Left cardiac atrium (tissue), 4 donors: ENCODE measurements at regions not wholly inside any gene's neighbourhood (a gene's known extent, or its start where the extent isn't known, plus 50 kb on each side); places are given as distances from the start of the nearest gene placed in this dataset.

ENCODE experiments used
- ATAC-seq, 2 donors: fragments of 200-7000 bp; cut with Tn5 transposase; one replicate each; pipeline ENCODE4 v1.9.1; 2020; ENCODE audit warnings: mild to moderate bottlenecking in 2 of 2, moderate library complexity in 2 of 2
- DNase-seq: peaks from one replicate; pipeline ENCODE4 v3.0.0-alpha.2; 2020
- intact Hi-C, 2 donors: fragments of 100-400 bp; cut with DNase I; formaldehyde crosslinking; loops; one replicate each; pipeline versions ENCODE4 v1.14.1 to v1.15.1; 2022 to 2023
- donor health status: DM: no; HTN: yes; CAD: no.
- donor health status: DM: no; HTN: yes; CAD: no; lungs with severe emphysema.
- donor health status: DM: yes; HTN: yes; CAD: no.
- donor health status: Dilated cardiomyopathy.

GRCh38 chr12:13780453-13780852 lies 200.9 kb downstream of the GRIN2B start:
- intact Hi-C loops: no loop called here
- peak in 1 of 2 donors; percentile 57 for ATAC-seq
- DNase-seq: no peak

GRCh38 chr12:13777374-13777773 lies 204.0 kb downstream of the GRIN2B start:
- no peak for DNase-seq
- no peak for ATAC-seq
- intact Hi-C loops: no loop called here

GRCh38 chr12:13772264-13772663 lies 209.1 kb downstream of the GRIN2B start:
- no peak for ATAC-seq
- DNase-seq: no peak
- intact Hi-C loops: no loop called here

- DNase-seq (no peak), ATAC-seq (no peak)
- intact Hi-C loops: no loop called here
These were observed 210.8 kb downstream of the GRIN2B start for GRCh38 chr12:13770576-13770975.

GRCh38 chr12:13769966-13770365 lies 211.4 kb downstream of the GRIN2B start:
- intact Hi-C loops: no loop called here
- ATAC-seq: no peak
- DNase-seq: no peak

DNA sequence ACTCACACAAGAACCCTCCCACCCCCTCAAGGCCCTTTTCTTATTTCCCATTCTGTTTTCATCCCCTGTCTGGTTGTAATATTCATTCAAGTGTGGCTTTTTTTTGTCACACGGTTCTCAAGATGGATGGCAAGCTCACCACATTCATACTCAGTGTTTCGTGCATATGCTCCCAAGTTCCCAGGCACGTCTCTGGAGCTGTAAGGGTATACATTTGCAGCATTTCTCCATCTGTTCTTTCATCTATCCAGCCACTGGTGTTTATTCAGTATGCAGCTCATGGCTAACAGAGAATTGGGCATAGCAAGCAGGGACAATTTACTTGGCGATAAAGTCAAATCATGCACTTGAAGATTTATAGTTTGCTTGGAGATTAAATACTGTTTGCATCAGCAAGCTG lies 212.1 kb downstream of the GRIN2B start:
- intact Hi-C loops: no loop called here
- DNase-seq (no peak), ATAC-seq (no peak)

- intact Hi-C loops: no loop called here
- ATAC-seq (no peak), DNase-seq (no peak)
These were observed 216.7 kb downstream of the GRIN2B start for GRCh38 chr12:13764748-13765147.

DNA sequence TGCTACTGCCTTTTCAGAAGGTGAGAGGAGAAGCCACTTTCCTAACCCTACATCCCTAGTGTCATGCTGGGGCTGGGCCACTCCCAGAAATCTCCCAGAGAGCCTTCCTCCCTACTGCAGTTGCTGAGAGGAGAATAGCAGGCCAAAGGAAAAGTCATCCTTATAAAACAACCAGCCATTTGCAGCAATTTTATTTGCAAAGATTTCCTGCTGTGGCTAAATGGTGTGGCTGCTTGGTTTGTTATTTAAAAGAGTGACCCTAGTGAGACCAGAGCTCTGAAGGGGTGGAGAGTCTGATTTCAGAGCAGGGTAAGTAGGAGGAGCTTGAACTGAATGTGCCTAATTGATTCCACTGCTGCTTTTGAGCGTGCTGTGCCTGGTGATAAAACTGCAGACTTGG lies 232.0 kb downstream of the GRIN2B start:
- ATAC-seq (no peak), DNase-seq (no peak)
- intact Hi-C loops: loop anchor here in 1 of 2 donors (10.0 kb wide), 1 partner anchor 115 kb away; no protein-coding TSS in a partner anchor

- ATAC-seq: no peak
These were observed 236.1 kb downstream of the GRIN2B start for GRCh38 chr12:13745111-13745860.

GRCh38 chr12:13744561-13744960 lies 236.8 kb downstream of the GRIN2B start:
- DNase-seq (no peak), ATAC-seq (no peak)
- intact Hi-C loops: loop anchor here (5.0 to 10.0 kb wide), 2 partner anchors 120 to 423 kb away; no protein-coding TSS in a partner anchor

More at GRCh38 chr12:13745111-13745860, 236.1 kb downstream of the GRIN2B start:
- intact Hi-C loops: loop anchor here in 1 of 2 donors (10.0 kb wide), 1 partner anchor 120 kb away; no protein-coding TSS in a partner anchor
- no peak for DNase-seq

DNA sequence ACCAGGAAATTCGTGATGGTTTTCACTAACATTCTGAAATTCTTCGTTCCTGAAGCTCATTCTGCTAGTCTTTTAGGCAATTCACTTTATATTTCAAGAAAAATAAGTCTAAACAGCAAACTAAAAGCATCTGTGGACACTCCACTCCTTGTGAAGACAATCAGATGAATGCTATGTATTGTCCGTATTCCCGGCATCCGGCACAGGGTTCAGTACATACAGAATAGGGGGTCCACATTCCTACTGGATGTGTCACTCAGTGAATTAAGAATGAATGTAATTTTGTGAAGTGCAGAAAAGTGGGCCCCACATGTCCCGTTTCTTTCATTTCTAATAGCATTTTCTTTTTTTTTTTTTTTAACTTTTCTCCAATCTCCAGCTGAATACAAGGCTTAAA lies 241.3 kb downstream of the GRIN2B start:
- ATAC-seq: no peak
- DNase-seq: no peak
- intact Hi-C loops: loop anchor here (2.0 to 10.0 kb wide), 3 partner anchors 125 to 427 kb away; no protein-coding TSS in a partner anchor

- intact Hi-C loops: loop anchor here in 1 of 2 donors (5.0 kb wide), 1 partner anchor 432 kb away; no protein-coding TSS in a partner anchor
- ATAC-seq: no peak
These were observed 245.7 kb downstream of the GRIN2B start for GRCh38 chr12:13735734-13736133.

DNA sequence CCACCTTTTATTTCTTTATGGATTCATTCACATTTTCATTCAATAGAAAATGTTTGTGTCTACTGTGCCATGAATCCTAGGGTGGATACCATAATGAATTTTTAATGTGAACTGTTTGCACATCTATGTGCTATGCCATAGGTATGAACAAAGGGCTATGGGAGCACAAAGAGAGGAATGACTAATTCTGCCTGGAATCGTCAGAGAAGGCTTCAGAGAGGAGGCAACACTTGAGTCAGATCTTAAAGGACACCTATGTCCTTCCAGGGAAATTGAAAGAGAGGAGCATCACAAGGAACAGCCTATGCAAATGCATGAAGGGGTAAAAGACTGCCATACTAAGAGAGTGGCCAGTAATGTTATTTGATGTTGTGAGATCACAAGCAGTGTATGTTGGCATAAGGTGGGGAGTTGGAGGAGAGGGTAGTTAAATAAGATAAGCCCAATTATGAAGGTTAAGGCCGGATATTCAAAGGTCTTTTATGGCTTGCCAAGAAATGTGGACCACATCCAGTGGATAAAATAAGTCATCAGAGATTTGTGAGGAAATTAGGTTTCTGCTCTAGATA lies 246.7 kb downstream of the GRIN2B start:
- DNase-seq: no peak
- no peak for ATAC-seq
- intact Hi-C loops: loop anchor here in 1 of 2 donors (5.0 kb wide), 1 partner anchor 433 kb away; no protein-coding TSS in a partner anchor

More at GRCh38 chr12:13735734-13736133, 245.7 kb downstream of the GRIN2B start:
- no peak for DNase-seq

GRCh38 chr12:13727707-13728195 lies 253.7 kb downstream of the GRIN2B start:
- ATAC-seq (no peak), DNase-seq (no peak)
- intact Hi-C loops: no loop called here

- ATAC-seq (no peak), DNase-seq (no peak)
- intact Hi-C loops: no loop called here
These were observed 256.4 kb downstream of the GRIN2B start for GRCh38 chr12:13725049-13725448.

DNA sequence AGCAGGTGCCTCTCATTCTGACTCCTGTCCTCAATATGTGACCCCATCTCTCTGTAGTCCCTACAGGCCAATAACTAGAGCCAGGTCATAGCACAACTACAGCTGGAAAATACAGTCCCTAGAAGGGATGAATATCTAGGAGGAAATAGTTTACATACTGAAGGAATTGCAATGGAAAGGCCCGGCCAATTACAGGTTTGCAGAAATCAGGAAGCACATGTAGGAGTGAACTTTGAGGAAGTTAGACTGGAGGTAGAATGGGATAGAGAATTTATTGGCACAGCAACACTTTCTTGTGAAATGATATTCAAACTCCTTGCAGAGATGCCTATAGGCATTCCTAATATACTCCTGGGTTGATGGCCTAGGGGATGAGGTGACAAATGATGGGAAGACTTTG lies 257.3 kb downstream of the GRIN2B start:
- DNase-seq (no peak), ATAC-seq (no peak)
- intact Hi-C loops: no loop called here

DNA sequence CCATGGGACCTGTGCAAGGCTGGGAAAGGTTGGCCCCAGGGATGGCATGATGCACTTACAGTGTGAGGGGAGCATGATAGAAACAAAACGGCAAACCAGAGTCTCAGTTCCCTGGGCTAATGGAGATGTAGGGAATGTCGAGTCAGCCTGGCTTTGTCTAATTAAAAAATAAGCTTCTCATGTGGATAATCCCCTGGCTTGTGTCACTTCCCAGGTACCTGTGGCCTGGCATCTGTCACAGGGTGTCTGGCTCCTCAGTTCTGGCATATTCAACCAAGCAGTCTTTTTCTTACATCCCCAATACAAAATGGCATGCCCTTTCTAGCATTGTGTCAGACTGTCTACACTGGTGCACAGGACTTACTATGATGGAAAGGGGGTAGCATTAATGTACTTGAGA lies 261.4 kb downstream of the GRIN2B start:
- no peak for DNase-seq
- intact Hi-C loops: no loop called here
- no peak for ATAC-seq

DNA sequence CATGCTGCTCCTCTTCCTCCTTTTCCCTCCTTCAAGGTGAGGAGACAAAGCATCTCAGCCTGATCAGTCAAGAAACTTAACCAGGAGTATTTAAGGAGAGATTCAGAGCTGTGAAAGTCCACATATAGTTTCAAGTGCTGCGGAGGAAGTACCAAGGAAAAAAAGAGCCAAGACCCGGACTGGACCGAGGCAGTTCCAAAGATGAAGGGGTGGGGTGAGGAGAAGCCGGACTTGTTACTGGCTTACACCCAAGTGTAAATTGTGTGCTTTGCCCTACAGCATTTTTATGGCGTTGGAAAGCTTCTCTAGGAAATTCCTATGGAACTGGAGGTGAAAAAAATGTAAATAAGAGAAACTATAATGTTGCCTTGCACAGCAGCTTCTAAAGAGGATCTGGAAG lies 263.1 kb downstream of the GRIN2B start:
- ATAC-seq (no peak), DNase-seq (no peak)
- intact Hi-C loops: no loop called here

- intact Hi-C loops: no loop called here
- ATAC-seq: no peak
- no peak for DNase-seq
These were observed 265.3 kb downstream of the GRIN2B start for GRCh38 chr12:13716119-13716518.
